Retinal pigment epithelial cell (primary cell): ENCODE measurements at regions not wholly inside any gene's neighbourhood (a gene's known extent, or its start where the extent isn't known, plus 50 kb on each side); places are given as distances from the start of the nearest gene placed in this dataset.

Experiments
- DNase-seq: peaks from one replicate; pipeline ENCODE4 v3.0.0-alpha.2; 2010; ENCODE audit warnings: low read depth
- H3K4me3 ChIP-seq: 2 replicates; pipeline ENCODE4 v1.5.1; 2011; ENCODE audit warnings: mild to moderate bottlenecking, low read length, control low read depth, moderate library complexity
- TF ChIP-seq, protein P1 (sequence below): conservative IDR thresholded peaks from 2 replicates; pipeline ENCODE4 v1.5.1; 2011; ENCODE audit warnings: low read depth, low read length, control low read depth, inconsistent platforms

DNA sequence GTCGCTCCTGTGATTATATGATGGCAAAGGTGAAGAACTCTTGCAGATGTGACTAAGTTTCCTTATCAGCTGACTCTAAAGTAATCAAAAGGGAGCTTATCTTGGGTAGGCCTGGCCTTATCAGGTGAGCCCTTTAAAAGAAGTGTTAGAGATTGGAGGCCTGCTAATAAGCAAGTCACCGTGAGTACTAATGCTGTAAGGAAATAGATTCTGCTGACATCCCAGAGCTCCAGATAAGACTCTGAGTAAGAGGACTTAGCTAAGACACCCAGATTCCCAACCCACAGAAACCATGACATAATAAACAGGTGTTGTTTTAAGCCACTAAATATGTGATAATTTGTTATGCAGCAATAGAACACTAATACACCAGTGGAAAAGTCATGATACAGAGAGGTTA lies 99.9 kb upstream of the FAM20A start:
- TF ChIP-seq, protein P1, sequence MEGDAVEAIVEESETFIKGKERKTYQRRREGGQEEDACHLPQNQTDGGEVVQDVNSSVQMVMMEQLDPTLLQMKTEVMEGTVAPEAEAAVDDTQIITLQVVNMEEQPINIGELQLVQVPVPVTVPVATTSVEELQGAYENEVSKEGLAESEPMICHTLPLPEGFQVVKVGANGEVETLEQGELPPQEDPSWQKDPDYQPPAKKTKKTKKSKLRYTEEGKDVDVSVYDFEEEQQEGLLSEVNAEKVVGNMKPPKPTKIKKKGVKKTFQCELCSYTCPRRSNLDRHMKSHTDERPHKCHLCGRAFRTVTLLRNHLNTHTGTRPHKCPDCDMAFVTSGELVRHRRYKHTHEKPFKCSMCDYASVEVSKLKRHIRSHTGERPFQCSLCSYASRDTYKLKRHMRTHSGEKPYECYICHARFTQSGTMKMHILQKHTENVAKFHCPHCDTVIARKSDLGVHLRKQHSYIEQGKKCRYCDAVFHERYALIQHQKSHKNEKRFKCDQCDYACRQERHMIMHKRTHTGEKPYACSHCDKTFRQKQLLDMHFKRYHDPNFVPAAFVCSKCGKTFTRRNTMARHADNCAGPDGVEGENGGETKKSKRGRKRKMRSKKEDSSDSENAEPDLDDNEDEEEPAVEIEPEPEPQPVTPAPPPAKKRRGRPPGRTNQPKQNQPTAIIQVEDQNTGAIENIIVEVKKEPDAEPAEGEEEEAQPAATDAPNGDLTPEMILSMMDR = no peak
- DNase-seq = no peak
- no peak overlapping the region for H3K4me3 ChIP-seq

GRCh38 chr17:68700421-68700820 lies 99.3 kb upstream of the FAM20A start:
- H3K4me3 ChIP-seq = no peak overlapping the region
- TF ChIP-seq, protein P1 = no peak
- DNase-seq = no peak

GRCh38 chr17:68699936-68700335 lies 98.8 kb upstream of the FAM20A start:
- no peak overlapping the region for H3K4me3 ChIP-seq
- TF ChIP-seq, protein P1 = no peak
- DNase-seq = no peak

DNA sequence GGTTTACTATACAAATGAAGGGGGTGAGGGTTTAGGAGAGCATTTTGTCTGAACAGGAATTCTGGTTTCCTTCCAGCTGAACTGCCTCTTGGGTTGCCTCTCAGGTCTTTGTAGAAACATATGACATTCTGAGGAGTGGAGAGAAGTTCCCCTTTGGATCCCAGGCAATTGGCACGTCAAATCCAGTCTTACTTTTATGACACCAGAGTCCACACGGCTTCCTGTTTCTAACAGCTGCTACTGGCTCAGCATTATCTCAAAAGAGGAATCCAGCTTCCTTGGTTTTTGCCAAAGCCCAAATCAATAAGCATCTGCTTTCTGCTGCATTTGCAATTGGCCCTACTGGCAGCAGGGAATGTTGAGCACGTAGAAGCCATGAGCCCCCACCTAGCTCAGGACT lies 97.6 kb upstream of the FAM20A start:
- TF ChIP-seq, protein P1 = no peak
- H3K4me3 ChIP-seq = no peak overlapping the region
- DNase-seq = no peak

GRCh38 chr17:68697850-68698361 lies 96.7 kb upstream of the FAM20A start:
- no peak overlapping the region for H3K4me3 ChIP-seq
- DNase-seq = no peak
- TF ChIP-seq, protein P1 = no peak

DNA sequence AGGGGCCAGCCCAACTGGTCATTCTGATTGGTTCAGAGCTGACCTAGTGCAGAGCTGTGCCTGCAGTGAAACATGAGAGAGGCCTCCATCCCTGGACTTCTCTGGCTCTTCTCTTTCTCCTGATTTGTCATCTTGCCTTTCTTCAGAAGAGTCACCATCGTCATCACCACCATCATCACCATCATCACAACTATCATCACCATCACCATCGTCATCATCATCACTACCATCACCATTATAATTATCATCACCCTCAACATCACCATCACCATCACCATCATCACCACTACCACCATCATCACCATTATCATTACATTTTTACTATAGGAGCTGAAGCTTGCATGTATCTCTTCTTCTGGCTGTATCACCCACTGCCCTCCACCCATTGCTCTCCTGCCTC lies 94.5 kb upstream of the FAM20A start:
- H3K4me3 ChIP-seq = no peak overlapping the region
- DNase-seq = no peak
- TF ChIP-seq, protein P1 = no peak

- DNase-seq = no peak
- H3K4me3 ChIP-seq = no peak overlapping the region
- TF ChIP-seq, protein P1 = no peak
These were observed 93.8 kb upstream of the FAM20A start for GRCh38 chr17:68694791-68695485.
